DMS114 treated with DMSO at 0.1 percent for 48 hours (cell line): ENCODE measurements at regions not wholly inside any gene's neighbourhood (a gene's known extent, or its start where the extent isn't known, plus 50 kb on each side); places are given as distances from the start of the nearest gene placed in this dataset.

ENCODE experiments used
- DNase-seq: peaks from one replicate; lab custom pipeline; 2025; ENCODE audit not compliant: unreplicated experiment; lab: John Stamatoyannopoulos, UW

- DNase-seq: no peak
These were observed 664.7 kb downstream of the BCL11A start for GRCh38 chr2:59888706-59889105.

- DNase-seq: no peak
These were observed 665.4 kb downstream of the BCL11A start for GRCh38 chr2:59888015-59888414.

DNA sequence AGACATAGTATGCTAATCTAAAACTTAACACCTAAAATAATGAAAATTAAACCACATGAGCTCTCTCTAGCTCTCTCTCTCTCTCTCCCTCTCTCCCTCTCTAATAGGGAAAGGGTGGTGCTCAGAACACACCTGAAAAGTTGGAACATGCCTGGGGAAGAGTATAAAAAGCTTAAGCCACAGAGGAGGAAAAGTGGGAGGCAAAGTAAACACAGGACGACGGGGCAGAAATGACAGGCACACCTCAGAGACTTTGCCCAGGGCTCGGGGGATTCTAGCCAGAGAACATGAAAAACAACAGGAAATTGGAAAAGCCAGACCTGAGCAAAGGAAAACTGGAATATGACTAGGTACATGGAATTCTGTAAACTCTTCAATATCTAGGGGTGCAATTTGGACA, 666.1 kb downstream of the BCL11A start:
- DNase-seq: no peak

DNA sequence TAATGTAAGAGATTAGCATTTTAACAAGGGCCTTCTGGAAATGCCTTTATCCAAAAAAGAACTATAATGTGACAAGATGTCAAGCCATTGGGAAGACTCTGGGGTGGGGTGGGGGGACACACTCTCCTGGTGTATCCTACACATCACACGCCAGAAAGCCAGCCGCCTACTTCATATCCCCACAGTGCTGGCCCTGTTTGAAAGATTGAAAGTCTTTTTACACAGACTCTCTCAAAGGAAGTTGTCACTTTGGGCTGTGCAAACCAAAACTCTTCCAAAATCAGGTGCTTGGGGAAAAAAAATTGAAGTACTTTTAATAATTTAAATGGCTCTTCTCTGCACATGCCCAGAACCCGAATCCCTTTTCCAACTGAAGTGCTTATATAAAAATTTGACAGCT, 666.7 kb downstream of the BCL11A start:
- no peak for DNase-seq

DNA sequence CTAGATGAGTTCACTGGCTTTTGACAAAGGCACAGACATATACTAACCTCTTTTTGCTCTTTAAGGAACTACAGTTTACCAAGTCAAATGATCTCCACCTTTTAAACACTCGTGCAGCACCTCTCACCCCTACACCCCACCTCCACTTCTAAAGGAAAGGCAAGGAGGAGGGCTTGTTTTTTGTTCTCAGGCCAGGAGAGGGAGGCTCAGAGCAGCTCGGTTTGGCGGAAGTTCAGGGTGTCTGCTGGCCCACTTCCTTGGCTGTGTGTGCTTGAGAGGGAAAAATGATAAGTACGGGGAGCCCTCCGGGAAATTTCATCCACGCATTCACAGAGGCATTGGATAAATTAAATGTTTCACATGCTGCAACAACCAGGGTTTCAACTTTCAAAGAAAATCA, 667.9 kb downstream of the BCL11A start:
- DNase-seq: no peak

DNA sequence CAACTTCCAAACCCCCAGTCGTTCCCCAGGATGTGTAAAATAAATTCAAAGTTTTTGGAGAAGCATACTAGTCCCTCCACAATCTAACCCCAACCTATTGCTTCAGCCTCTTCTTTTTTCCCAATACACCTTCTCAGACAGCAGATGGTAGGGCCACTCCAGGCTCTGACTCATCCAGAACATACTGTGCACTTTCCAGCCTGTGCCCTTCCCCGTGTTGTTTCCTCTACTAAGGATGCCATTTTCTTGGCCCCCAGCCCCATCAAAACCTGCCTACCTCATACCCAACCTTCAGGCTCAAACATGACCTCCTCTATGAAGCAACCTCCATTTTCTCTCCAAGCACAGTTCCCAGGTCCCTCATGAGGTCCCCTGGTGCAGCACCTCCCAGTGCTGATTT, 669.3 kb downstream of the BCL11A start:
- DNase-seq: no peak

DNA sequence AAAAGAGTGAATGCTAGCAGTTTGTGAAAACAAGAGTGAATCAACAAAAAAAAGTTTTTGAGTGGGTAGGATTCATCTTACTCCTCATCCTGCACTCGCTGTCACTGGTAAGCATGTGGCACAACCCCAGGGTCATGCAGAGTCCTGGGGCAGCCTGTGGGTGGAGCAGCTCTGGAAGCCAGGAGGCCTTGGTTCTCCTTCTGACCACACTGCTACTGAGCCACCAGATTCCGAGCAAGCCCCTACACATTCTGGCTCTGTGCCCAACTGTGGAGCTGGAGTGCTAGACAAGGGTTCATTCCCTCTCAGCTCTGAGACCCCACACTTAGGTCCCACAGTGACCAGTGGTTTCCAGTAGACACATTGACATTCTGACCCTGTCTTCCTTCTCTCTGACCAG, 670.6 kb downstream of the BCL11A start:
- no peak for DNase-seq

GRCh38 chr2:59882279-59882678, 671.2 kb downstream of the BCL11A start:
- DNase-seq: no peak

GRCh38 chr2:59881218-59881617, 672.2 kb downstream of the BCL11A start:
- DNase-seq: no peak

GRCh38 chr2:59879700-59880131, 673.7 kb downstream of the BCL11A start:
- DNase-seq: no peak

- no peak for DNase-seq
These were observed 677.6 kb downstream of the BCL11A start for GRCh38 chr2:59875836-59876235.

GRCh38 chr2:59874971-59875755, 678.3 kb downstream of the BCL11A start:
- DNase-seq: no peak

- DNase-seq: no peak
These were observed 679.1 kb downstream of the BCL11A start for GRCh38 chr2:59874361-59874760.

GRCh38 chr2:59871830-59872229, 681.6 kb downstream of the BCL11A start:
- DNase-seq: no peak

- no peak for DNase-seq
These were observed 684.5 kb downstream of the BCL11A start for GRCh38 chr2:59868981-59869380.

DNA sequence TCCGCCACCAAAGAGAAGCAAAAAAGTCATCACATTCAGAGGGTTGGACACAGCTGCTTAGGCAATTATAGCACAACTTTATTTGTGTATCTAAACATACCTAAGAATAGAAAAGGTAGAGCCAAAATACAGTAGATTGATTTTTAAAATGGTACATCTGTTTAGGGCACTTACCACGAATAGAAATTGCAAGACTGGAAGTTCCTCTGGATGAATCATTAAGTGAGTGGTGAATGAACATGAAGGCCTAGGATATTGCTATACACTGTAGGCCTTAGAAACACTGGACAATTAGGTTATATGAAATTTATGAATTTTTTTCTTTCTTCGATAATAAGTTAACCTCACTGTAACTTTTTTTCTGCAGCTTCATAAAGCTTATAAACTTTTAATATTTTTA, 687.0 kb downstream of the BCL11A start:
- no peak for DNase-seq

DNA sequence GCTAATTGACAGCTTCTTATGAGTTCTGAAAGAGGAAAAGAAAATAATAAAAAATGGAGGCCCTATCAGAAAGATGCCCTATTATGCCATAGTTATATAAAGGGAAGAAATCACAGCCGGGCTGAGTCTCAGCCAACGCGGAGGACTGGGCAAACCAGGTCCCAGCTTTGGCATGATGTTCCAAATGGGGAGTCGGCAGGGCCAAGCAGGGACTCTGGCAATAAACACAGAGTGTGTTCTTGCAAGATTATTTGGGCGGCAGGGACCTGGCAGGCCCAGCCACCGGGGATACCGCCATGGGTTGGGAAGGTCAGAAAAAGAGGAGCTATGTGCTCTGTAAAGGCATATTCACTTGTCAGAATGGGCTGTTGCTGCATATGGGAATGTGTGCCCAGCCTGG, 694.9 kb downstream of the BCL11A start:
- DNase-seq: no peak

- no peak for DNase-seq
These were observed 696.3 kb downstream of the BCL11A start for GRCh38 chr2:59857109-59857508.

- no peak for DNase-seq
These were observed 697.1 kb downstream of the BCL11A start for GRCh38 chr2:59856391-59856790.

DNA sequence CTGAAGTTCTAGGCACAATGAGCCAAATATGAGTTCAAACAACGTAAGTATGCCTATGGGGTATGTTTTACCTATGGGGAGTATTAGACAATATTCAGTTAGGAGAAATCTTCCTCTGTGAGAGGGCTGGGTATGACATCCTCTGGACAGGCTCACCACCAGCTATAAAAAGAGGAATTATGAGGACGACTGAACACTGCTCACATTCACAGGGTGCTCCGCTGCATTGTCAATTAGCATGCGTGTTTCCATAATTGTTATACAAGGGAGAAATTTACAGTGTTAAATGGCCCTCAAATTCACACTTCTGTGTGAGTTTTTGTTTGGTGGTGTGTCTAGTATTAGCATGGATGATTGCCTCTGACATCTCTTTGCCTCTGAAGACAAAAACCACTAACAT, 700.4 kb downstream of the BCL11A start:
- no peak for DNase-seq

- DNase-seq: no peak
These were observed 701.5 kb downstream of the BCL11A start for GRCh38 chr2:59851836-59852475.

DNA sequence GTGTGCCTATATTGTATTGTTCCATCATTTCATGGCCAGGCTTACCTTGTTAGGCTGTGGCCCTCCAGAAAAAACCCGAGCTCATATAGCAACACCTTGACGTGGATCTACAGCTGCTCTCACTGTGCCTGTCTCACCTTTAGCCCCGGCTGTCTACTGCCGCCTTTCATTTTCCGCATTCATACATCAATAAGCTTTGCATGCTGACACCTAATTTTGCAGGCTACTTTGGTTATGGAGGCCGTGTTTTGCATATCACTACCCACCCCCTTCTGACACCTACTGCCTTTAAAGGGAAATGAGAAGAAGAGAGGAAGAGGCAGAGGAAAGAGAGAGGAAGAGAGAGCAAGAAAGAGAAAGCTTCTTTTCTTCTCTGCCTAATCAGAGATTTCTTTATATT, 702.9 kb downstream of the BCL11A start:
- no peak for DNase-seq

DNA sequence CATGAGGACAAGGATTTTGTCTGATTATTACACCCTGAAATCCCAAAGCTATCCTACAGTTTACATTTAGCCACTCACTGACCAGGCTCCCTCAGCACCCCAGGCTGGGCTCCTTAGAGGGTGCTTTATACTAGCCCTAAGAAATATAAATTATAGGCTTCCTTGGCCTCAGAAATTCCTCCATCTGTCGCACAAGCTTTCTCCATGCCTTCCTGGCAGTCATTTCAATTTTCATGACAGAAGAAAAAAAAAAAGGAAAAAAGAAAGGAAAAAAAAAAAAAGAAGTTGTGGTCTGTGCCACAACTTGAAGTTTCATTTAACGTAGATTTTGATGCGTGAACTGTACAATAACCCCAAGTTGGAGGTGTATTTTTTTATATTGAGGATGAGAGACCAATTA, 719.5 kb downstream of the BCL11A start:
- DNase-seq: no peak
